ENCODE measurements at regions not wholly inside any gene's neighbourhood (a gene's known extent, or its start where the extent isn't known, plus 50 kb on each side); places are given as distances from the start of the nearest gene placed in this dataset.

DNA sequence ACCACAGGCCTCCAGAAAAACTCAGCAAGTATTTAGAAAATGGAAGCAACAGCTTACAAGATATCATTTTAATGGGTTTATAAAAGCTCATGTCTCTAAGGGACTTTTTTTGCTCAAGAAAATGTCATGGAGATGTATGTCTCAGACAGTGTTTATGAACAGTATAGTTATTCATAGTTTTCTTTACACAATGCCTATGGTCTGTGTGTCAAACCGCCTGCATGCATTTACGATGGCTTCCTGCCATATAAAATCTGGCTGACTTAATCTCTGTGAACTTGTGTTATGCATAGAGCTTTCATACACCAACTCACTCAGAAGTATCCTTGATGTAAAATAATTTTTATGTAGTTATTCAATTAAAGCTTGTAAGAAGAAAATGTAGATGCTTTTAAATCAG is 1314.2 kb upstream of the LRRTM3 start:
- TF ChIP-seq, protein P1, sequence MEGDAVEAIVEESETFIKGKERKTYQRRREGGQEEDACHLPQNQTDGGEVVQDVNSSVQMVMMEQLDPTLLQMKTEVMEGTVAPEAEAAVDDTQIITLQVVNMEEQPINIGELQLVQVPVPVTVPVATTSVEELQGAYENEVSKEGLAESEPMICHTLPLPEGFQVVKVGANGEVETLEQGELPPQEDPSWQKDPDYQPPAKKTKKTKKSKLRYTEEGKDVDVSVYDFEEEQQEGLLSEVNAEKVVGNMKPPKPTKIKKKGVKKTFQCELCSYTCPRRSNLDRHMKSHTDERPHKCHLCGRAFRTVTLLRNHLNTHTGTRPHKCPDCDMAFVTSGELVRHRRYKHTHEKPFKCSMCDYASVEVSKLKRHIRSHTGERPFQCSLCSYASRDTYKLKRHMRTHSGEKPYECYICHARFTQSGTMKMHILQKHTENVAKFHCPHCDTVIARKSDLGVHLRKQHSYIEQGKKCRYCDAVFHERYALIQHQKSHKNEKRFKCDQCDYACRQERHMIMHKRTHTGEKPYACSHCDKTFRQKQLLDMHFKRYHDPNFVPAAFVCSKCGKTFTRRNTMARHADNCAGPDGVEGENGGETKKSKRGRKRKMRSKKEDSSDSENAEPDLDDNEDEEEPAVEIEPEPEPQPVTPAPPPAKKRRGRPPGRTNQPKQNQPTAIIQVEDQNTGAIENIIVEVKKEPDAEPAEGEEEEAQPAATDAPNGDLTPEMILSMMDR (IDR thresholded peaks at IDR 0.05; ENCODE audit: borderline replicate concordance, insufficient read depth, low read depth, low read length): no peak
- H3K4me3 ChIP-seq (ENCODE audit: low read depth, low read length): no peak overlapping the region

DNA sequence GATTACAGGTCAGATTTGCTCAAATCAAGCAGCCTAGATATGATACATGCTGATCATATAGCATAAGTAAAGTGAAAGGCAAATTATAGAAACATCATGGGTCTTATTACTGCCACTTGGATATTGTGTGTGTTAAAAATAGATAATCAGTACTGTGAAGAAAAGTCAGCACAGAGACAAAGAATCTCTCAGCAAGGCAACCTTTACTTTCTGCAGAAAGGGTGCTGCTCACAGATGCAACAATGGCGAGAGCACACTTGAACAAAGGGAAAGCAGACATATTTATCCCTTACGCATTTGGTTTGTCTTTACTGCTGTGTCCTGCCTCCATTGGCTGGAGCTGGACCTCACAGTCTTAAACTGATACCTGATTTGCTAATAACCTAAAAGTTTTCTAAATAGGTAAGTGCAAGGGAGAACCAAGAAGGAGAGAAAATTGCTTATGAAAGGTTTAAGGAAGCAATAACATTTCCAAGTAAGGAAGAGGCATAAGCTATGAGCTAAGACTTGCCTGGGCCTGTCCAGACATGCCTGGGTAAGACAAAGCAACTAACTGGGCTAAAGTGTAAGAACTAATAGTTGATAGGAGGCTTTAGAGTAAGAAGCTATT is 1310.8 kb upstream of the LRRTM3 start:
- H3K4me3 ChIP-seq (ENCODE audit: low read depth, low read length): no peak overlapping the region
- TF ChIP-seq, protein P1 (IDR thresholded peaks at IDR 0.05; ENCODE audit: borderline replicate concordance, insufficient read depth, low read depth, low read length): no peak

DNA sequence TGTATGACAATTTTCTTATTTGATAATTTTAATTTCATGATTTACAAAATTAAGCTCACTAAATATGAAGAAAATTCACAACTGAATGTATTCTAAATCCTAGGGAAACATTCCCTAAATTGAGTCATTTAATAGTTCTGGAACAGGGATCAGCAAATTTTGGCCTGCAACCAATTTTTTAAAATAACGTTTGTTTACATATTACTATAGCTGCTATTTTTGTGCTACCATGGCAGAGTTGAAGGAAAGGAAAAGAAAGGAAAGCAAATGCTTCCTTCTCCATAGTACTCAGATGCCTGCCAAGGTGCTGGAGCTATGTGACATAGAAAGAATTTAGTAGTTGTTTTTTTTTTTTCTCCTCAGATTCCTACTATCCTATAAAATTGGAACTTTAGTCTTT is 1307.7 kb upstream of the LRRTM3 start:
- H3K4me3 ChIP-seq (ENCODE audit: low read depth, low read length): no peak overlapping the region
- TF ChIP-seq, protein P1 (IDR thresholded peaks at IDR 0.05; ENCODE audit: borderline replicate concordance, insufficient read depth, low read depth, low read length): no peak

GRCh38 chr10:65620404-65621048 is 1305.3 kb upstream of the LRRTM3 start:
- H3K4me3 ChIP-seq (ENCODE audit: low read depth, low read length): no peak overlapping the region
- TF ChIP-seq, protein P1 (IDR thresholded peaks at IDR 0.05; ENCODE audit: borderline replicate concordance, insufficient read depth, low read depth, low read length): no peak

DNA sequence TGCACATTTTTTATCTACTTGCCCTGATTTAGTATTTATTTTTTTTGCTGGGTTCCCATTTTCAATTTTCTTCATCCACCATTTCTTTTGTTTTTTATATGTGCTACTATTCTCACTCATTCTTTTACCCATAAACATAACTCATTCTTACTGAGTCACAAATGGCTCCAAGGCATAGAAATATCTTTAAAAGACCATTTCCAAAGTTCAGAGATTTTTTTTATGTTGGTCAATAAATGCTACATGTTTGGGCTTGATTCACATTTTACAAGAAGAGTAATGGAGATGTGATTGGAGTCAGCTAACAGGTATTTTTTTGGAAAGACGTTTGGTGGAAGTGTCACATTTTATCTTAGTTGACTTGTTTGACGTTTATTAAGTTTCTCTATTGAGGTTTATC is 1303.2 kb upstream of the LRRTM3 start:
- TF ChIP-seq, protein P1 (IDR thresholded peaks at IDR 0.05; ENCODE audit: borderline replicate concordance, insufficient read depth, low read depth, low read length): no peak
- no peak overlapping the region for H3K4me3 ChIP-seq (ENCODE audit: low read depth, low read length)

- TF ChIP-seq, protein P1 (IDR thresholded peaks at IDR 0.05; ENCODE audit: borderline replicate concordance, insufficient read depth, low read depth, low read length): no peak
- H3K4me3 ChIP-seq (ENCODE audit: low read depth, low read length): no peak overlapping the region
Measured at GRCh38 chr10:65628493-65629139, 1297.2 kb upstream of the LRRTM3 start.

- no peak overlapping the region for H3K4me3 ChIP-seq (ENCODE audit: low read depth, low read length)
- TF ChIP-seq, protein P1 (IDR thresholded peaks at IDR 0.05; ENCODE audit: borderline replicate concordance, insufficient read depth, low read depth, low read length): no peak
Measured at GRCh38 chr10:65660006-65660405, 1265.8 kb upstream of the LRRTM3 start.

All from GM12875 (cell line).